ENCODE measurements at regions not wholly inside any gene's neighbourhood (a gene's known extent, or its start where the extent isn't known, plus 50 kb on each side); places are given as distances from the start of the nearest gene placed in this dataset.

- no peak for DNase-seq
Measured at GRCh38 chr6:110033101-110033500, 55.0 kb downstream of the GPR6 start.

- DNase-seq: no peak
Measured at GRCh38 chr6:110033749-110034666, 55.9 kb downstream of the GPR6 start.

- no peak for DNase-seq
Measured at GRCh38 chr6:110034667-110035036, 56.5 kb downstream of the GPR6 start.

- no peak for DNase-seq
Measured at GRCh38 chr6:110035321-110035720, 57.2 kb downstream of the GPR6 start.

GRCh38 chr6:110036408-110037302 lies 58.5 kb downstream of the GPR6 start:
- no peak for DNase-seq

GRCh38 chr6:110037726-110038295 lies 59.7 kb downstream of the GPR6 start:
- DNase-seq: no peak

- peak; percentile 88 for DNase-seq
Measured at GRCh38 chr6:110039364-110039980, 61.4 kb downstream of the GPR6 start.

- peak; percentile 74 for DNase-seq
Measured at GRCh38 chr6:110039981-110040383, 61.9 kb downstream of the GPR6 start.

GRCh38 chr6:110040716-110041115 lies 62.6 kb downstream of the GPR6 start:
- no peak for DNase-seq

- no peak for DNase-seq
Measured at GRCh38 chr6:110041126-110041525, 63.0 kb downstream of the GPR6 start.

GRCh38 chr6:110041830-110042229 lies 63.7 kb downstream of the GPR6 start:
- no peak for DNase-seq

- DNase-seq: no peak
Measured at GRCh38 chr6:110042670-110043296, 64.7 kb downstream of the GPR6 start.

- DNase-seq: no peak
Measured at GRCh38 chr6:110043366-110043994, 65.4 kb downstream of the GPR6 start.

GRCh38 chr6:110044096-110044495 lies 66.0 kb downstream of the GPR6 start:
- peak; percentile 35 for DNase-seq

- DNase-seq: no peak
Measured at GRCh38 chr6:110044622-110045021, 66.5 kb downstream of the GPR6 start.

- DNase-seq: no peak
Measured at GRCh38 chr6:110048221-110048875, 70.2 kb downstream of the GPR6 start.

GRCh38 chr6:110049696-110050439 lies 71.8 kb downstream of the GPR6 start:
- no peak for DNase-seq
